ENCODE measurements at regions not wholly inside any gene's neighbourhood (a gene's known extent, or its start where the extent isn't known, plus 50 kb on each side); places are given as distances from the start of the nearest gene placed in this dataset.

DNA sequence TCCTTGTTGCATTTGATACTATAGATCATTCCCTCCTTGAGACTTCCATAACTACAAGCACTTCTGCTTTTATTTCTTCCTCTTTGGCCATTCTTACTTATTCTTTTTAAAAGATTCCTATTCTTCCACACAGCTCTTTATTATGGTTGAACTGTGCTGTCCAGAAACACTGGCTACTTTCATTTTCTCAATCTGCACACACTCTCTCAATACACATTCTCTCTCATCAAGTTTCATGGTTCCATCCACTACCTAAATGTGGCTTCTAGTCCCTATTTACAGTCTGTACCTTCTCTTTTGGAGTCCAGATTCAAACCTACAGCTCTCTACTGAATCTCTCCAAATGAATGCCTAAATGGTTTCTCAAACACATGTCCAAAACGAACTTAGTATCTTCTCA lies 214.3 kb upstream of the RSPO3 start:
- no peak for DNase-seq

DNA sequence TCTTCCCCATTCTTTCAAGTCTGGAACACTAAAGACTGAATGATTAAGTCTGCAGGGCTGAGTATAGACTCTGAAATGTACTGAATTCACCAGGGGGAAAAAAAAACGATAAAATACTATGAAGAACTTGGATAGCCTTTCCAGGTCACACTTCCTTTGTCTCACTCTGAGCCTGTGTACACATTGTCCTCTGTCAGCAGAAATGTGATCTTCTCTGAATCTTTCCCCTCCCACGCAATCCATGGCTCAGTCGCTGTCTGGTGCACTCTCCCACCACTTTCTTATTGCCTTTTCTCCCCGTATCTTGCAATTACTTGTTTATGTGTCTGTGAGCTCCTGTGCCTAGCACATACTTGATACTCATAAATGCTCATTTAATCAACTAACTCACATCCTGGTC lies 212.6 kb upstream of the RSPO3 start:
- DNase-seq, result no peak

DNA sequence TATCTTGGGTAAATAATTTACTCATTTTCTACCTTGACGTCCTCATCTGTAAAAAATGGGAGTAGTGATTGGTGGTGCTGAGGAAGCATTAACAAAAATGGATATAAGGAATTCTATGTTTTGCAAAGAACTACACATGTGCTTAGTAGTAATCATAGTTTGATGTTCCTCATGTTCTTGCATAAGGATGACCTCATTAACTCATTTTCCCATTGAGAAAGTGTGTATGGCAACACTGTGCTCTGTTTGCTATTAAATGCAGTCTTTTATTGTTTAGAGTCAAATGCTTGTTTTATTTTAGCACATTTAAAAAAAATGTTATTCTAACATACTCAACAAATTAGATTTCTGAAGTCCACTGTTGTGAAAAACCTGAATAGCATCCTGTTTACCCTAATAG lies 211.2 kb upstream of the RSPO3 start:
- DNase-seq, result no peak

DNA sequence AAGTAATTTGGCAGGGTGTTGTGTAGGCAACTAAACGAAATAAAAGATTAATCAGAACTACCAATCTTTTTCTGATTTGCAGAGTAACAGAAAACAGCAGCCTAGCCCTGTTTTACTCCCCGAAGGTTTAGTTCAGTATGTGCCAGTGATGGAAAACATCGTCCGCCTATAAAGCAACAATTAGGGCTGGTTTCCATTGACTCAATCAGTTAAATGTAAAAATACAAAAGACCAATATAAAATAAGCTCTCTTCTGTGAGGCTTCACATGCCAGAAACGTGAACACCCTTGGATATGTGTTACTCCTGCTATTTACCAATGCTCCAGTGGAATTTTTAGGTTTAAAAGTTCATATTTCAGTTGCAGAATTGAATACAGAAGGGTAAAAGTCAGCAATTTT lies 210.5 kb upstream of the RSPO3 start:
- DNase-seq, result no peak

DNA sequence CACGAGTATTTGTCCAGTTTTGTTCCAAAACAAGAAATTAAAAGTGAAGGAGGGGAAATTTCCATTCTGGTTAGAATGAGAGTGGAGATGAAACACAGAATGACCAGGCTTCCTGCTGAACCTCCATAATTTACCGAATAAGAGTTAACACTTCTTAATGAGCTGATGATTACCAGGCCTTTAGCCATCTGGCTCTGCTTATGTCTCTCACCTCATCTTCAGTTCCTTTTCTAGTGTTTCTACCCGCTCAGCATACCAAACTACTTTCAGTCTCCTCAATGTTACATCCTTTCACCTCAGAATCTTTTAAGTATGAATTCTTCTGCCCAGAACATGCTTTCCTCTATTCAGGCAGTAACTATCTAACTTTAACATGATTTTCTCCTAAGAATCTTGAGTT lies 209.0 kb upstream of the RSPO3 start:
- no peak for DNase-seq

DNA sequence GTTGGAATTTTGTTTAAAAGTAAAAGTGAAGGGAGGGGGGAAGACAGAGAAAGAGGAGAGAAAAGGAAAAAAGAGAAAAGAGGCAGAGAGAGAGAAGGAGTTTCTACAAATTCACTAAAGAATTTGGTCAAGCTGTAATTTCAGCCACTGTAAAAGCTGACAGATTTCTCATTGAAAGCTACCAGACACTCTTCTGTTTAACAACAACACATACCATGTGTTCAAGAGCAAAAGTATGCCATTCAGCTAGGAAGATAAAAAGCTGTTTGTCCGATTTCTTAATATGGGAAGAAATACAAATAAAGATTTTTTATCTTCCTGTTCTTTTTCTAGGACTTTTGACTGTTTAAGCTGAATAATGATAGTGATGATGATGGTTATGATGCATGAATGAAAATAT lies 204.8 kb upstream of the RSPO3 start:
- DNase-seq, result no peak

DNA sequence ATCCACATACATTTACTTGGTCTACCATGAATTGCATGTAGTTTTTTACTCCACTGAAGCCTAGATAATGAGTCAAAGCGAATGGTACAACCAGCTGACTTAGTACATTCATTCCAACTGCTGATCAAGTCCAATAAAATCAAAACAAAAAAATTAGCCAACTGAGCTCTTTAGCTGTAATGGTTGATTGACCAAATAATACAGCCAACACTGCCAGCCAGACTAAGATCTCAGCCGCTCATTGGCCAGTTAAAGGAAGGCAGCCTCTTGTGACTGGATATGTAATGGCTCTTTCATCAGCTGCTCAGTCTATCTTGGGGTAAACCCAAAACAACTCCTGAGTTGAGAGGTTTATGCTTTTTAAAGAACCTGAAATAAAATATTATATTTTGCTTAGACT lies 204.3 kb upstream of the RSPO3 start:
- DNase-seq, result no peak

DNA sequence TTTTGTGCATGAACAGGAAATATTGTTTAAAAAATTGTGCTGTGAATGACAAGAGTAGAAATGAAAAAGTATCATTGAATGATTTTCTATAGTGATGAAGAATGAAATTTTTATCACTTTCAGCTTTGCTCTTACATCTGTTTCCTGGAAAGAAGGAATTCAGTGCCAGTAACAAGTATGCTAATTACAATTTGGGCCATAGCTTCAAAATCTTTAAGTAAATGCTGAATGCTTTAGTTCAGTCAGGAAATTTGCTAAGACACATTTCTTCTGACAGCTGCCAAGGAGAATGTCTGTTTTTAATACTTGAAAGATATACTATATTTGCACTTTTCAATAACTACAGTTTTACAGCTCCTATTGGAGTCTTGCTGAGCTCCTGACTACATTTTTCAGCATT lies 203.7 kb upstream of the RSPO3 start:
- DNase-seq, result no peak

DNA sequence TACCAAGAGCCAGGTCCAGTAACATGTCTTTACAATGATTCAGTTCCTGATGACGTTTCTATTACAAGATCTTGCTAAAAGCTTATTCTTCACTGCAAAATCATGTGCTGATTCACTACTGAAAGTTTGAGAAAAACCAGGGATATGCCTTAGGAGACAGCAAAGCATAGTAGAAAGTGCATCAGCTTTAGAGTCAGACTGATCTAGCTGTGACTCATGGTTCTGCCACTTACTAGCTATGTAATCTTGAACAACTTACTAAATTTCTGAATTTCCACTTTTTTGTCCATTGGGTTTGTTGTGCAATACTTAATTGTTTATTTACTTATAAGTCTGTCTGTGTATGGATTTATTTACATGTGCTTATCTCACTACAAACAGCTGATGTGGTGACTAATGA lies 198.5 kb upstream of the RSPO3 start:
- no peak for DNase-seq

DNA sequence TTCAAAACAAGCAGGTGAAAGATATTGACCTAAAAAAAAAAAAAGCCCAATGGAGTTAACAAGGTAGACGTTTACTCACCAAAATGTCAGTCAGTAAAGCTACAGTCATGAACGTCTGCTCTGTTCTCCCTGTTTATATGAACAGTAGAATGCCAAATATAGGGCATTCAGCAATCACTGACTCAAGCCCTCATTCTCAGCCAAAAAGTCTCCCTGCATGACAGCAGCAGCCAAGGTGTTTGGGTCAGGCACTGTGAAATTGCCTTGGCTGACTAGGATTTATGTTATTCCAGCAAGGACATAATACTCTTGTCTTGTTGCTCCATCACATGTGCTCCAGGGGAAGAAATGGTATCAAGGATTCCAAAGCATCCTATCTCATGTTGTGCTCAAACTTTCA lies 194.7 kb upstream of the RSPO3 start:
- DNase-seq, result no peak

DNA sequence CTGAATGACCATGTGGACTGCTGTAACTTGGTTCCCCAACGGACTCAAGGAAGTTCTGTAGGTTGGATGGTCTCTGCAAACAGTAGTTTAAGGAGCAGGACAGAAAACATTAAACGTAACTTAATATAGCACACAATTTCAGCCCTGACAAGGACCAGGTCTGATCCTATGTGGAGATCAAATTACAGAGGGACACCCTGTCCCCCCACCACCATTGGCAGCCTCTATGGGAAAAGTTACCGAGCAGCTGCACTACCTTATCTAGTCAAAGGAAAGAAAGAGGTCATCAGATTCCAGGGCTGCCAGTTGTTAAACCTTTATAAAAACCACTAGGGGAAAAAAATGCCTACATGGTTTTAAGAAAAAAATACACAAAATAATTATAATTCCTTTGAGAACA lies 191.5 kb upstream of the RSPO3 start:
- no peak for DNase-seq

DNA sequence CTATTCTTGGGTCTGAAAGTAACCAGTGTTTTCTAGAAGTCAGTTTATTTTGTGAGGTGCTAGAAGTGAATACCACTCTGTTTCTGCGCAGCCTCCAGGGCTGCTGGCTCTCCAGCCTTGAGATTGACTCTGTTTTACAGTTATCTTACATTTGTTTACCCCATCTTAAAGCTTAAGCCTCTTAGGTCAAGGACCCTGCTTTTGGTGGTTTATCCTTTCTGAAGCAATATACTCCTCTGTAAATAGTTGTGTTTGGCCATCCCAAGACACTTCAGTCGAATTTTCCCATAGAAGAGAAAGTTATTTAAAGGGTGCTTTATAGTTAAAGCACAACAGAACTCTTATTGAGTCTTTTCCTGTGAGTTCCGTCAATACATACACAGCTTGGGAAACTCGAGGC lies 190.6 kb upstream of the RSPO3 start:
- DNase-seq, result no peak

DNA sequence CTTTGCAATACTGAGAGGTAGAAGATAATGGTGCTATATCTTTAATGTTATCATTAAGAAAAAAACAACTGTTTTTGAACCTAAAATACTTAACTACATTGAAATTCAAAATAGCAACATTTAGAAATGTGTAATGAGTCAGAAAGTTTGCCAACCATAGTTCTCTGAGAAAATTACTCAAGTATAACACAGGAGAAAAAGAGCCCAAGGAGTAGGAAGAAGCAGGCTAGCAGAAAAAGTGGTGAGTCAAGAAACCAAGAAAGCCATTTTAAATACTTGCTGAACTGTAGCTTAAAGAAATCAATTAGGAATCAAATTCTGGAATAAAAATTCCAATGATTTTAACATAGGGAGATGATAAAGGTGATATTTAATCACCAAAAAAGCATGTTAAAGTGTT lies 181.0 kb upstream of the RSPO3 start:
- DNase-seq, result no peak

DNA sequence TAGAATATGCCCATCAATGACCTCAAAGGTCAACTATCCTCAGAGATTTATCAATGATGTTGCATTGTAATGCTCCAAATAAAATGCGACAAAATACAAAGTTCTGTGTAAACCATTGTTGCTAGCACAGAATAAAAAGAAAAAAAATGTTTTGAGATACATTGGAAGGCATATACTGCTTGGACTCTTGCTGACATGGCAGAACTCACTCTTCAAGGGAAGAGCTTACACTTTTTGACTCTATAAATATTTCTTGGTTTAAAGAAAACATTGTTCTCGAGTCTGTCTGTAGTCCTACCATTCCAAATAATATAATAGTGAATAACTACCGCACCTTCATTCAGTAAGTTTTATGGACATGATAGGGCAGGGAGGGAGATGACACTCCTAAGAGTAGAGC lies 178.7 kb upstream of the RSPO3 start:
- no peak for DNase-seq

DNA sequence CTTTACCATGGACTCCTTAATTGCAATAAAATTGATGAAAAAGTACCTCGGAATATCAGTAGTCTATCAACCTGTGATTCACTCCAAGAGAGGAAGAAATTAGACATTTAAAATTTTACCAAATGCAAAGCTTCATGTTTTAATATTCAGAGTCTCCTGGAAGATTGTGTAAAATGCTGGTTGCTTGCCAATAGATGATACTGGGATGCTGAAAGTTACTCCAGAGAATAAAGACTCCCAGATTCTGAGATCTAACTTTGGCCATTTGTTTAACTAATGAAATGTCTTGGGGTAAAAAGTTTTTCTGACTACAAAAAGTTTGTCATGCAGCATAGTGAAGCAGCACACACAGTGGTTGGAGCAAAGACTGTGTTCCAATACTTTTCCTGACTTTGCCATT lies 176.7 kb upstream of the RSPO3 start:
- DNase-seq, result no peak

DNA sequence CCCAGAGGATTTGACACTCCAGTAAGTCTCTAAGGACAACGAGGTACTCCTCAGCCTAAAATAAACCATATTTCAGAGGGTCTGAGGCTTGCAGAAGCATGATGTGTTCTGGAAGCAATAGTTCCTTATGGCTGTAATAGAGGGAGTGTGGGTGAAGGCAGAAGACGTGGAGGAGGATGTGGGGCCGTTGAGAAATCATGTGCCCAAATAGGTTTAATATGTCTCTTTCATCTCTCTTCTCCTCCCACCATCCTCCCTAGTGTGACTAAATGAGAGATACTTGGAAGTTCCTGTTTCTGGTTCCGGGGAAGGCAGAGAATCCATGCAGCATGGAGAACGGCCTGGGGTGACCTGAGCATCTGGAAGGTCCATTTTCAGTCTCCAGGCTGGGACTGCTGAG lies 174.0 kb upstream of the RSPO3 start:
- no peak for DNase-seq

DNA sequence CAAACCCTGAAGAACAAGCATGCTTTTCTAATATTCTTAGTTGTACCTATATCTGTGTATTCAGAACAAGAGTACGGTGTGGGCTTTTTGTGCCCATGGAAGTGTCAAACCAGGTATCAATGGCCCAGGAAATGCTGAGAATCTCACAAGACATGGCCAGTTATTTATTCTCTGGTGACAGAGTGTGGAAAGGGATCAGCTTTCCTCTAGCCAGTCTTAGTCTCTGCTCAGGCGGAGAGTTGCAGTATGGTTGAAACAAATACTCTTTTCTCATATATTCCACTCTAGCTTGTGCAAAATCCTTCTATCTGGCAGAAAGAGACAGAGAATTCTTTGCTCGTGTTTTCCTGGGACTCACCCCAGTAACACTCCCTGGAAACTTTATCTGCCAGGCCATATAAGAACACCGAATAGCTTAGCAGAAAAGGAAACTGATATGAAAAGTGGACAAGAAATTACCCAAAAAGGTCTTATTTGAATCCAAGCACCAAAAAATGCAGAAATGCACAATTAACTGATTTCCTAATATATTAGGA lies 173.3 kb upstream of the RSPO3 start:
- no peak for DNase-seq

DNA sequence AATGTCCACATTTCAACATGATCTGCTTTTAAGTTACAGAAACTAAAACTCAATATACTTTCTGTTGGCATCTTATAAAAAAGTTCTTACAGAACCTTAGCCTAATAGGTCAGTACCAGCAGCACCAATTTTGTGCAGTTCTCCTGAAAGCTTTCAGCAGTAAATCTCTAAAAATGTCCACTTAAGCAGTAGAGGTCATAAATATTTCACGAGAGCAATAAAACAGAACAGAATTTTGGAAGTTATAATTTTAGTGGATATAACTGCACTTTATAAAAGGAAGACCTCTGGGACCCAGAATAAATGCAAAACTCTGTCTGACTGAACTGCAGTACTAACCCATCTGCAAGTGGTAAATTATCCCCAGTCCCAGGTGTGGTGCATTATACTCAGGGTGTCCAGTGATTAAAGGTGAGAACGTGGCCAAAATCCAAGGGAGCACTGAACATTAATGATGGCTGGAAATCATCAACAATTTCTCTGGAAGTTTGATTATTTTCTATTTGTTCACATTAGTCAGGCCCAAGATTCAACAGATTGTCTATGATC lies 172.6 kb upstream of the RSPO3 start:
- no peak for DNase-seq

DNA sequence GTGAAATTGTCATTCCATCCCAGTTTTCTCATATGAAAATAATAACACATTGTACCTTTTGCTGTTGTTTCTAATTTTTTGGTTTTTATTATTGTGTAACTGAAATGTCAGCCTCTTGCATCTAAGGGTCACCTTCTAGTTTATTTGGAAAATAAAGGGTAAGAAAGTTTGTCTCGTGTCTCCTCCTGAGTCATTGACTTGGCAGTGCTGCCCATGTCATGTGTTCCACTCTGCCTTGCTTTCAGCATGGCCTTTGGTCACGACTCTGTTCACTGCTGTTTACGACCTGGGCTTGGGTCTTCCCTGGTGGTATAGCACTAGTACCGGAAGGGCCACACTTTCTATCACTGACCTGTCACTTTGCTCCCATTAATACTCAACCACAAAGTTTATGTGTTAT lies 171.4 kb upstream of the RSPO3 start:
- DNase-seq, result no peak

DNA sequence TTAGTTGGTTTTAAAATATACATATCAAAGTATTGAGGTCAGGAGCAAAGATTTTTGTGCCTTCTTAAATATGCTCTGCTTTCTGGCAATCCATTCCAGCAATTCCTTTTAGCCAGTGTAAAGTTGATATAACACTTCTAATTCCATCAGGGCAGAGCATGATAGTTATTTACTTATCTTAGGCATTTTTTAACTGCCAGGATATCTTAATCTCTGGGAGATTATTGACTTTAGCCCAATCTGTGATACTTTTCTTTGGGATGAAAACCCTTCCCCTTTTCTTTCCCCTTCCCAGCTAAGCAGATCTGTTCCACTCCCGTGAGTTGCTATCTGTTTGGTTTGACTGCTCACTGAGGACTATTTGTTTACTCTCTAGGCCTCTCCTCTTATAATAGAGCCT lies 168.7 kb upstream of the RSPO3 start:
- DNase-seq, result no peak

DNA sequence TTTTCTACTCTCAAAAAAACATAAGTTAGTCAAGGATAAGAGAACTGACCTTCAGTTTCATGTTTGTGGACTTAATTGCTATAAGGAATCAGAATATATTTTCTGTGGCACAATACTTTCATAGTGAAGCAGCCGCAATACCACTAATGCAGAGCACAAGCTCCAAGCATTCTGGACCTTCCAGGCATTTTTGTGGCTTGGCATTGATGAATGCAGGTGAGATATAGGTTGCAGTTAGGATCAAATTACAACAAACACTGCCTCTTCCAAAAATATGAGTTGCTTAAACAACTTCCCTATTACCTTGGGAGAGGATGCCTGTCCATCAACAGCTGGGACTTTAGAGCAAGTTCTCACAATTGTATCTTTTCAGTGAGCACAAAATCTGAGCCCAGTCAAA lies 162.8 kb upstream of the RSPO3 start:
- no peak for DNase-seq

DNA sequence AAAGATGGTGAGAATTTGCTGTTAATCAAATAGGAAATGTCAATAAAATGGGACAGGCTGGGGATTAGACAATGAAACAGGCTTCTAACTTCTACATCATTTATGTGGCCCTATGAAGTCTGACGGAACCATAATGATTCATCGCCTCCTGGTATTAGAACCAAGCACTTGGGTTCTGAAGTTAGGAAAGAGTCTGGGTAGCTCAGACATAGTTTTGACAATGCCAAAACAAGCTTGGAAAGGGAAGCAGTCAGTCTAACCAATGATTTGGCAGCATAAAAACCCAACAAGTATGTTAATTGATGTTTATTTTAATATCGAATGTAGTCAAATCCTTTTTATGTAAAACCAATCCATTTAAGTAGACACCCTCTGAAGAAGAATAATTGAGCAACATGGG lies 160.8 kb upstream of the RSPO3 start:
- no peak for DNase-seq

DNA sequence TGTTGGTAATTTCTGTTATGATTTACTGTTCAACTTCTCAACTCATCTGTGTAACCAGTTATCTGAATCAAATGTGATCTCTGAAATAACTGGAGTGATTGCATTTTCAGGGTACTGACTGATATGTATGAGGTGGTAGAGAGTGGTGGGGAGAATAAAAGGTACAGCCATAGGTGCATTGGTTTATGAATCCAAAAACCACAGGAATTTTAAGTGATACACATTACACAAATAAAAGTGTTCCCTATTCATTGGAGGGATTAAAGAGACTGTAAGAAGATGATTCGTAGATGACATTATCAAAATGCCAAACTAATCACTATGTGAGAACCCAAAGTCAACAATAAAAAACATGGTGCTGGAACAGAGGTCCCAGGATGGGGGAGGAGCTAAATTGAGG lies 158.7 kb upstream of the RSPO3 start:
- no peak for DNase-seq

DNA sequence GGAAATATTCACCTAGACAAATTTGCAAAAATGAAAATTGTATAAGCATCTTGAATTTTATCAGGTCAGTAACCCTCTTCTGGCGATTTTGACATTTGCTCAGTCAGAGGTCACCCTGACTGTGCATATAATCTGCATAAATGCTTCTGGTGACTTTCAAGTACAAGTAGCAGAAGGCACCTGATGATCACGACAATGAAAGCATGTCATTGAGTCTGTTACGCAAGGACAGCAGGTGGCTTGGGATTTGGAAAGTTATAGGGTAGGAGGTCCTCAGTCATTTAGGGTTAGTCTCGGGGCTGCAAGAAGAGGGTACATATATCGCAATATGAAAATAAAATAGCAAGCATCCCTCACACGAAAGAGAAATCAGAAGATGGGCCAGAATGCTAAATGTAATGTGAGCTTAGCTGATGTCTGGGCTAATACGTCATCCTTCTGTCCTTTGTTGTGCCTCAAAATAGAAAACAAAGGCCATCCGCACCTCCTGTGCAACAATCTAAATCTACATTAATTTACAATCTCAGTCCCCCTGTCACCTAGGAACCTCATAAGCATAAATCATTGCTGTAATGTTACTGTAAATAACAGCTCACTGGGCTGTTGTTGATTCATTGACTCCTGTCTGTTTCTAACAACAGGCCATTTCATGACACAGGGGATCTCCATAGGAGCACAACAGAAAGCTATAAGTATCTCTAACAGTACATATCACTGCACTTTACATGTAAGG lies 155.2 kb upstream of the RSPO3 start:
- no peak for DNase-seq
